Nucleus accumbens (tissue), 56 donors: ENCODE measurements at regions not wholly inside any gene's neighbourhood (a gene's known extent, or its start where the extent isn't known, plus 50 kb on each side); places are given as distances from the start of the nearest gene placed in this dataset.
A peak's percentile ranks its signal among the peaks of the same experiment; 100 is the strongest.

Experiments
- DNase-seq, 56 donors: peaks; one replicate each; lab custom pipeline; 2025; lab: John Stamatoyannopoulos, UW

DNA sequence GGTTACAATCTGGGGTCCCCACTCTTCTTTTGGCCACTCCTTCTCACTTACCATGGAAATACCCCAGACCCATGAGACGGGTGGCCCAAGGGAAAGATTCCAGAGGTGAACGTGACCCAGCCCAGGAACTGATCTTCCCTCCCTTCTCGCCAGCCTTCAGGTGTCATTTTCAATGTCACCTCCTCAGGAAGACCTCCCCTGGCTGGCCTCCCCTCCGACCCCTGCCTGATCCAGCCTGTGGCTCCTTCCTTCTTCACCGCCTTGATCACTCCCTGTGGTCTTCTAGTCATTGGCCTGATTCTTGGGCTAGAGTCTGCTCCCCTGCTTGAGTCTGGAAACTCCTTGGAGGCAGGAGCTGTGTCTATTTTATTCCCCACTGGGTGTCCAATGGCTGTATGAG, 146.1 kb downstream of the SMAD6 start:
- no peak for DNase-seq

- DNase-seq: no peak
These were observed 146.8 kb downstream of the SMAD6 start for GRCh38 chr15:66848686-66849392.

GRCh38 chr15:66849393-66849745, 147.3 kb downstream of the SMAD6 start:
- no peak for DNase-seq

- DNase-seq: no peak
These were observed 147.7 kb downstream of the SMAD6 start for GRCh38 chr15:66849746-66850077.

DNA sequence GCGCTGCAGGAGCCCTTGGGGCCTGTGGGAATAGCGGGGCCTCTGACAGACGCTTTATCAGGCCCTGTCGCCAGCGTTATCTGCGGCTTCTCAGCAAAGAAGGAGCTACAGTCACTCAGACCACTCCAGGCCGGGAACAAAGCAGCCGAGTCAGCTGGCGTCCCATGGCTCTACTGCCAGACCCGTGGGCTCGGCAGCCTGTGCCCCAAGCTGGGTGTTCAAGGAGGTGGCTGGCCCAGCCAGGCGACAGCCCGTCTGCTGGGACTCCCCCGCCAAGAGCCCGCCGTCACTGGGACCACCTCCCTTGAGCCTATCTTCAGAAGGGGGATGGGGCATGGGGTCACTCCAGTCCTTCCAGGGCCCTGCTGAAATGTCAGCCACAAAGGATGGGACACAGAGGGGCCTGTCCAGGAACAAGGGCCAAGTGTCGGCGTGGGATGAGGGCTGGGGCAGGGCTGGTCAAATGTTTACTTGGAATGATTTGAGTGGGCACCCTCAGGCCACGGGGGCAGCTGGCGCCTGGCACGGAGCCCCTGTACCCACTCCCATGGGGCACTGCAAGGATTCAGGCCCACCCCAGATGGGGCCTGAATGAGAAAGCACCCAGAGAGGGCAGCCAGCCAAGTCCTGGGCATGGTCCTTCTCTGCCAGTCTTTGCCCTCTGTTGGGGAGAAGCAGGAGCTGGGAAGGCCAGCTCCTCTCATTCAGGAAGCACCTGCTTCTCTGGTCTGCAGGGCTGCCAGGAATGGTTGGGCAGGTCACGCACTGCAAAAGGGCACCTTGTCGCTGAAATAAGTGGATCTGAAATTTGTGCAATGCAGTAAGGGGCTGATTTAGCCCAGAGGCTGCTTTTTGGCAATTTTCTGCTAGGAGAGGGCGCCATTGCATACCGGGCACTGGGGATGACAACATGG, 148.3 kb downstream of the SMAD6 start:
- DNase-seq: peak in 1 of 56 donors; percentile 13

DNA sequence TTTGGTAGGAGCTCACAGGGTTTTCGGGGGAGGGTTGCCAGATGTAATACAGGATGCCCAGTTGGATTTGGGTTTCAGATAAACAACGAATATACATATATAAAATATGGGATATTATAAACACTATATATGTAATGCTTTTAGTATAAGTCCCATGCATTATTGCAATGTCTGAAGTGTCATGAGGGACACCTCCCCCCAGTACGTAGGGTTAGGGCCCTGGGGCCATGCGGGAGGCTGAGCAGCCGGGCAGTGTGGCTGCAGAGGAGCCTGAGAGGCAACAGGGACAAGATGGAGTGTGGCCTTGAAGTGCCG, 148.9 kb downstream of the SMAD6 start:
- peak in 1 of 56 donors; percentile 26 for DNase-seq

- DNase-seq: peak in 38 of 56 donors; percentile 4 to 78 (median 32)
These were observed 149.5 kb downstream of the SMAD6 start for GRCh38 chr15:66851311-66852063.

- no peak for DNase-seq
These were observed 150.2 kb downstream of the SMAD6 start for GRCh38 chr15:66852064-66852905.

DNA sequence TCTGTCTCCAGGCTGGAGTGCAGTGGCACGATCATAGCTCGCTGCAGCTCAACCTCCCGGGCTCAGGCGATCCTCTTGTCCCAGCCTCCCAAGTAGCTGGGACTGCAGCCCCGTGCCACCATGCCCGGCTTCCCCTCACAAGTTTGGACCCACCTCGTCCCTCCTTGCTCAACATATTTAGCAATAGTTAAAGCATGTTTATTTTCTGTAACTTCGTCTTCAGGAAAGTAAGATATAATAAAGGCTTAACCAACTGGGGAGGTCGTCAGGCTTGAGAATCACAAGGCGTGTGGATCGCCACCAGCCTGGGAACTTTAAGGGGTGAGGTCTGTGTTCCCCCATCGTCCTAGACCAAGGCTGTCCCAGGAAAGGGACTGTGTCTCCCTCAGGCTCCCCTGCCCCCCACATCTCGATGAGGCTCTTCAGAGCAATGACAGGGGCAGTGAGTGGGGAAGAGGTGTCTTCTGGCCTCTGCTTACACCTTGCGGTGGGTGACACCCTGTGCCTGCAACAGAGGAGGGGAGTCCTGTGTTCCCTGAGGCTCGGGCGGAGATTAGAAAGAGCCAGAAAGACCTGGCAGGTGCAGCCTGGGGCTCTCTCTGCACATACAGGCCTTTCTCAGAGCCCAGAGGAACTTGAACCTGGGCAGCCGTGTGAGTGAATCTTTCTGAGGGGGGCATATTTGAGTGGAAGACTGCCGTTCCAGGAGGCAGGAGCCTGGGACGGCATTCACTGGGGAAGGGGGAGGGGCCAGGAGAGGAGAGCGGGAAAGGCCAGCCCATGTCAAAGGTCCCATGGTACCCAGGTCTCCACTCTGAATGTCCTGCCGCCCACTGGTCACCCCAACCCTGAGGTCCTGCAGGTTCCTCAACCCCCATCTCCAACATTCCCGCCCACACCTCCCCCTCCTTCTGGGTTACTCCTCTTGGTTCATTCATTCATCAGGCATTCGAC, 152.3 kb downstream of the SMAD6 start:
- no peak for DNase-seq

GRCh38 chr15:66855041-66855440, 153.0 kb downstream of the SMAD6 start:
- no peak for DNase-seq

DNA sequence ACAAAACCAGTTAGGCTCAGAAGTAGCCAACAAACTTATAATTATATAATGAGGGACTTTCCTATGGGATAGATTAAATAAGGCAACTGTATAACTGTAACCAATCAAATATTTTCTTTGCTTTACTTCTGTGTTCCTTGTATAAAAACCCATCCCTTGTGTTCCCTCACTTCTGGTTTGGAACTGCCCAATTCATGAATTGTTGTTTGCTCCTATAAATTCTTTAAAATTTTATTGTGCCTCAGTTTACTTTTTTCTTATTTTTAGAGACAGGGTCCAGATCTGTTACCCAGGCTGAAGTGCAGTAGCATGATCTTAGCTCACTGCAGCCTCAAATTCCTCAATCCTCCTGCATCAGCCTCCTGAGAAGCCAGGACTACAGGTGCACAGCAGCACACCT, 155.7 kb downstream of the SMAD6 start:
- no peak for DNase-seq

- DNase-seq: no peak
These were observed 156.6 kb downstream of the SMAD6 start for GRCh38 chr15:66858423-66859207.

DNA sequence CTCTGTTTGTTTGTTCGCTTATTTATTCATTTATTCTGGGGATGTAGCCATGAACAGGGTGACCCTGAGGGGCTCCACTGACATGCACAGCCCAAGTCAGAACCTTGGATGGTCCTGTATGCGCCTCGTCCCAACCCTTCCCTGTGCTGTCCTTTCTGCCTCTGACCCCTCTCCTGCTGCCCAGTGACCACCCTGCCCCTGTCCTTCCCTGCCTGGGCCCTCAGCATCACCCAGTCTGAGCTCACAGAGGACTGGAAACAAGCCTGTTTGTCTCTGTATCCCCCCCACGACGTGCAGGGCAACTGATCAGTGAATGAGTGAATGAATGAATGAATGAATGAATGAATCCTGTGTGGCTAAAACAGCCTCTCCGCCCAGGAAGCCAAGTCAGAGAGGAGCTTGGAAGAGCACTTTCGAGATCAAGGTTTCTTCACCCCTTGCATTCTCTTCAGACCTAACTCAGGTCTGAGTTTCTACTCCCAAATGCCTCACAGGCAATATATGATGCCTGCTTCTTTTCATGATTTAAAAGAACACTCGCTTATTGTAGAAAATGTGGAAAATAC, 157.7 kb downstream of the SMAD6 start:
- no peak for DNase-seq

DNA sequence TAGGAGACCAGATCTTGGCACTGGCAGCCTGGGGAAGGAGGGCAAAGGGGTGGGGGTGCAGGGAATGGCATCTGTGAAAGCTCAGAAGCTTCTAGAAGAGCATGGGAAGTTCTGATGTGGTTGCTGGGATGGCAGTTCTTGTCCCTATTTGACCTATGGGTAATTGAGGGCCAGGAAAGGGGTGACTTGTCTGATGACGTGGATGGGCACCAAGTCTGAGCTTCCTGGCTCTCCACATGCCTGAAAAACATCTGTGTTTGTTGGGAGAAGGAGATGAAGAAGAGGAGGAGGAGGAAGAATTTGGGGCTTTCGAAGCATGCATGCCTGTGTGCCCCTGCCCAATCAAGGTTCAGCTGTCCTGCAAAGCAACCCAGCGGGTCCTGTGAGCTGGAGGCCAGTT, 158.8 kb downstream of the SMAD6 start:
- DNase-seq: no peak

DNA sequence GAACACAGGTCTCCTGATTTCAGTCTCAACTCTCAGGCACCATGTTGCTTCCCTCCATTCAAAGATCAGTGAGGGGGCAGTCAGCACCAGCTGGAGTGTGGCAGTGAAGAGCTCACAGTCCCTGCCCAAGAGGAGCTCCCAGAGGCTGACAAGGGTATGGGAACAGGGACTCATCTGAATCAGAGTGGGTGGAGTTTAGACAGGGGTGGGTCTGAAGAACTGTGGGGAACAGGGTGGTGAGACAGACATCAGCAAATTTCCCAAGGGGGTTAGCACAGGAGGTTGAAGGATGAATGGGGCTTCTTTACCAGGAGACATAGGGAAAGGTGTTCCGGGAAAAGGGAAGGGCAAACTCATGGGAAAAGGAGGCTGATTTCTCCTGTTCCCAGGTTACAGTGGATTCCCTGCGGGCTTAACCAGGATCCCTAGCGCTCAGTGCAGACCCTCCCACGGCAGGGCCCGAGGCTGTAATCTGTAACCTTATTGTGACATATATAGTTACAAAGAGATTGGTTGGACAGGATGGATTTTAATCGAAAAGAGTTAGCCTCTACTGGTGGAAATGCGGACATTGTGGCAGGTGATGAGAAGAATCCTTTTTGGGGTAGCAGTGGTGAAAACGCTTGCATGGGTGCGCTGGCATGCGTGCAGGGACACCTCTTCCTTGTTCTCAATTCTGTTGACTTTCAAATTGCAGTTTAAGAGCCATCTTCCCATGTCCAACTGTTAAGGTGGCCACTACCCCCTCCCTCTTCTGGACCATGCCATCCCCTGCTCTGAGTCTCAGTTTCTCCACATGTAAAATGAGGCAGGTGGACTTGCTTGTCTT, 160.3 kb downstream of the SMAD6 start:
- no peak for DNase-seq

- peak in 37 of 56 donors; percentile 8 to 74 (median 24) for DNase-seq
These were observed 160.9 kb downstream of the SMAD6 start for GRCh38 chr15:66862940-66863335.

GRCh38 chr15:66863390-66864085, 161.5 kb downstream of the SMAD6 start:
- DNase-seq: no peak
